Body of pancreas (tissue), 4 donors: ENCODE measurements at regions not wholly inside any gene's neighbourhood (a gene's known extent, or its start where the extent isn't known, plus 50 kb on each side); places are given as distances from the start of the nearest gene placed in this dataset.
"Not testable (repeated sequence)": the region's sequence is repeated elsewhere in the genome, so short reads cannot be mapped to it uniquely, and the experiment has no call there.

Experiments used
- POLR2A ChIP-seq, 3 donors: fragments of 450-650 bp; IDR thresholded peaks; one replicate each; pipeline ENCODE4 v1.6.1; 2016; ENCODE audit warnings: antibody characterized with exemption in 3 of 3, mild to moderate bottlenecking in 2 of 3
- TF ChIP-seq, protein P1 (sequence below), 7 experiments: fragments of 450-650 bp in 4 of 7; fragments of 200-600 bp in 3 of 7; sonication (generic) in 3 of 7; IDR thresholded peaks; one replicate each; pipeline ENCODE4 v1.5.1; 2016 to 2019; ENCODE audit warnings: antibody characterized with exemption in 7 of 7

DNA sequence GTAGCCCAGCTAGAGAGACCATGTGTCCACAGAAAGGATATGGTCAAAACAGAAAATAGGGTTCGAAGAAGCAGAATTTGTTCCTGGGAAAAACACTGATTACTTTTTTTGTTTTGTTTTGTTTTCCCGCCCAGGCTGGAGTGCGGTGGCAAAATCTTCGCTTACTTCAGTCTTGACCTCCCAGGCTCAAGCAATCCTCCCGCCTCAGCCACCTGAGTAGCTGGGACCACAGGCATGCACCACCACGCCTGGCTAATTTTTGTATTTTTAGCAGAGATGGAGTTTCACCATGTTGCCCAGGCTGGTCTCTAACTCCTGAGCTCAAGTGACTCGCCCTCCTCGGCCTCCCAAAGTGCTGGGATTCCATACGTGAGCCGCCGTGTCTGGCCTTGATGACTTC lies 99.9 kb upstream of the ZBTB18 start:
- TF ChIP-seq, protein P1, sequence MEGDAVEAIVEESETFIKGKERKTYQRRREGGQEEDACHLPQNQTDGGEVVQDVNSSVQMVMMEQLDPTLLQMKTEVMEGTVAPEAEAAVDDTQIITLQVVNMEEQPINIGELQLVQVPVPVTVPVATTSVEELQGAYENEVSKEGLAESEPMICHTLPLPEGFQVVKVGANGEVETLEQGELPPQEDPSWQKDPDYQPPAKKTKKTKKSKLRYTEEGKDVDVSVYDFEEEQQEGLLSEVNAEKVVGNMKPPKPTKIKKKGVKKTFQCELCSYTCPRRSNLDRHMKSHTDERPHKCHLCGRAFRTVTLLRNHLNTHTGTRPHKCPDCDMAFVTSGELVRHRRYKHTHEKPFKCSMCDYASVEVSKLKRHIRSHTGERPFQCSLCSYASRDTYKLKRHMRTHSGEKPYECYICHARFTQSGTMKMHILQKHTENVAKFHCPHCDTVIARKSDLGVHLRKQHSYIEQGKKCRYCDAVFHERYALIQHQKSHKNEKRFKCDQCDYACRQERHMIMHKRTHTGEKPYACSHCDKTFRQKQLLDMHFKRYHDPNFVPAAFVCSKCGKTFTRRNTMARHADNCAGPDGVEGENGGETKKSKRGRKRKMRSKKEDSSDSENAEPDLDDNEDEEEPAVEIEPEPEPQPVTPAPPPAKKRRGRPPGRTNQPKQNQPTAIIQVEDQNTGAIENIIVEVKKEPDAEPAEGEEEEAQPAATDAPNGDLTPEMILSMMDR (IDR thresholded peaks at IDR 0.05) = not testable (repeated sequence)
- not testable (repeated sequence) for TF ChIP-seq POLR2A (IDR thresholded peaks at IDR 0.05)
